Activated naive CD8-positive, alpha-beta T cell (primary cell): ENCODE measurements at regions not wholly inside any gene's neighbourhood (a gene's known extent, or its start where the extent isn't known, plus 50 kb on each side); places are given as distances from the start of the nearest gene placed in this dataset.

ENCODE experiments used
- H3K27ac Mint-ChIP-seq: one replicate; pipeline ENCODE4 v1.8.0; 2021; ENCODE audit warnings: mixed read lengths
- H3K27me3 Mint-ChIP-seq: one replicate; pipeline ENCODE4 v1.8.0; 2021; ENCODE audit warnings: mixed read lengths
- H3K36me3 Mint-ChIP-seq: one replicate; pipeline ENCODE4 v1.8.0; 2021; ENCODE audit warnings: mixed read lengths
- H3K4me1 Mint-ChIP-seq: one replicate; pipeline ENCODE4 v1.8.0; 2021; ENCODE audit warnings: low read depth, mixed read lengths
- H3K4me3 Mint-ChIP-seq: one replicate; pipeline ENCODE4 v1.8.0; 2021; ENCODE audit warnings: mild to moderate bottlenecking, mixed read lengths
- H3K9me3 Mint-ChIP-seq: one replicate; pipeline ENCODE4 v1.8.0; 2021; ENCODE audit warnings: low read depth, mixed read lengths

GRCh38 chr2:215671691-215672090, 235.8 kb upstream of the FN1 start:
- peaks cover 2% of the 10 kb centered on the region for H3K27me3 Mint-ChIP-seq
- no peak overlapping the region for H3K27ac Mint-ChIP-seq
- H3K4me1 Mint-ChIP-seq: no peaks in the 10 kb centered on the region
- H3K9me3 Mint-ChIP-seq: peaks cover 3% of the 10 kb centered on the region
- H3K36me3 Mint-ChIP-seq: peaks cover 2% of the 10 kb centered on the region
- no peak overlapping the region for H3K4me3 Mint-ChIP-seq

- H3K27ac Mint-ChIP-seq: no peak overlapping the region
- peaks cover 3% of the 10 kb centered on the region for H3K9me3 Mint-ChIP-seq
- H3K4me3 Mint-ChIP-seq: no peak overlapping the region
- peaks cover 2% of the 10 kb centered on the region for H3K36me3 Mint-ChIP-seq
- peaks cover 2% of the 10 kb centered on the region for H3K27me3 Mint-ChIP-seq
- no peaks in the 10 kb centered on the region for H3K4me1 Mint-ChIP-seq
These were observed 235.4 kb upstream of the FN1 start for GRCh38 chr2:215671244-215671643.

GRCh38 chr2:215670396-215670795, 234.5 kb upstream of the FN1 start:
- no peaks in the 10 kb centered on the region for H3K4me1 Mint-ChIP-seq
- peaks cover 3% of the 10 kb centered on the region for H3K9me3 Mint-ChIP-seq
- no peak overlapping the region for H3K4me3 Mint-ChIP-seq
- H3K36me3 Mint-ChIP-seq: peaks cover 2% of the 10 kb centered on the region
- H3K27ac Mint-ChIP-seq: no peak overlapping the region
- peaks cover 2% of the 10 kb centered on the region for H3K27me3 Mint-ChIP-seq

- no peak overlapping the region for H3K4me3 Mint-ChIP-seq
- peaks cover 2% of the 10 kb centered on the region for H3K27me3 Mint-ChIP-seq
- H3K36me3 Mint-ChIP-seq: peaks cover 2% of the 10 kb centered on the region
- H3K9me3 Mint-ChIP-seq: peaks cover under 1% of the 10 kb centered on the region
- no peaks in the 10 kb centered on the region for H3K4me1 Mint-ChIP-seq
- H3K27ac Mint-ChIP-seq: no peak overlapping the region
These were observed 232.5 kb upstream of the FN1 start for GRCh38 chr2:215668378-215668775.

- H3K27ac Mint-ChIP-seq: no peak overlapping the region
- H3K27me3 Mint-ChIP-seq: peaks cover 2% of the 10 kb centered on the region
- no peaks in the 10 kb centered on the region for H3K4me1 Mint-ChIP-seq
- no peaks in the 10 kb centered on the region for H3K9me3 Mint-ChIP-seq
- H3K4me3 Mint-ChIP-seq: no peak overlapping the region
- peaks cover 2% of the 10 kb centered on the region for H3K36me3 Mint-ChIP-seq
These were observed 231.9 kb upstream of the FN1 start for GRCh38 chr2:215667585-215668377.

GRCh38 chr2:215664847-215665525, 229.1 kb upstream of the FN1 start:
- H3K9me3 Mint-ChIP-seq: no peaks in the 10 kb centered on the region
- H3K36me3 Mint-ChIP-seq: no peaks in the 10 kb centered on the region
- H3K4me1 Mint-ChIP-seq: no peaks in the 10 kb centered on the region
- peaks cover 2% of the 10 kb centered on the region for H3K27me3 Mint-ChIP-seq
- H3K27ac Mint-ChIP-seq: no peak overlapping the region
- H3K4me3 Mint-ChIP-seq: no peak overlapping the region

GRCh38 chr2:215662715-215663114, 226.8 kb upstream of the FN1 start:
- no peaks in the 10 kb centered on the region for H3K27me3 Mint-ChIP-seq
- H3K27ac Mint-ChIP-seq: no peak overlapping the region

GRCh38 chr2:215660687-215661086, 224.8 kb upstream of the FN1 start:
- H3K4me1 Mint-ChIP-seq: no peaks in the 10 kb centered on the region
- no peak overlapping the region for H3K27ac Mint-ChIP-seq
- no peak overlapping the region for H3K4me3 Mint-ChIP-seq
- H3K9me3 Mint-ChIP-seq: no peaks in the 10 kb centered on the region
- no peaks in the 10 kb centered on the region for H3K27me3 Mint-ChIP-seq
- no peaks in the 10 kb centered on the region for H3K36me3 Mint-ChIP-seq

More at GRCh38 chr2:215662715-215663114, 226.8 kb upstream of the FN1 start:
- Mint-ChIP-seq H3K9me3 (no peaks in the 10 kb centered on the region), H3K36me3 (no peaks in the 10 kb centered on the region), H3K4me1 (no peaks in the 10 kb centered on the region), H3K4me3 (no peak overlapping the region)

- Mint-ChIP-seq H3K27ac (no peak overlapping the region), H3K27me3 (no peaks in the 10 kb centered on the region), H3K36me3 (no peaks in the 10 kb centered on the region), H3K4me3 (no peak overlapping the region), H3K4me1 (no peaks in the 10 kb centered on the region), H3K9me3 (no peaks in the 10 kb centered on the region)
These were observed 223.8 kb upstream of the FN1 start for GRCh38 chr2:215659650-215660049.

- Mint-ChIP-seq H3K9me3 (no peaks in the 10 kb centered on the region), H3K4me1 (no peaks in the 10 kb centered on the region)
These were observed 222.9 kb upstream of the FN1 start for GRCh38 chr2:215658635-215659305.

GRCh38 chr2:215657844-215658243, 222.0 kb upstream of the FN1 start:
- Mint-ChIP-seq H3K4me3 (no peak overlapping the region), H3K27me3 (no peaks in the 10 kb centered on the region), H3K4me1 (no peaks in the 10 kb centered on the region), H3K9me3 (no peaks in the 10 kb centered on the region), H3K36me3 (no peaks in the 10 kb centered on the region), H3K27ac (no peak overlapping the region)

More at GRCh38 chr2:215658635-215659305, 222.9 kb upstream of the FN1 start:
- Mint-ChIP-seq H3K4me3 (no peak overlapping the region), H3K27ac (no peak overlapping the region), H3K36me3 (no peaks in the 10 kb centered on the region), H3K27me3 (no peaks in the 10 kb centered on the region)

GRCh38 chr2:215654148-215654819, 218.4 kb upstream of the FN1 start:
- Mint-ChIP-seq H3K4me3 (no peak overlapping the region), H3K9me3 (no peaks in the 10 kb centered on the region), H3K4me1 (no peaks in the 10 kb centered on the region), H3K27me3 (no peaks in the 10 kb centered on the region), H3K36me3 (no peaks in the 10 kb centered on the region), H3K27ac (no peak overlapping the region)

GRCh38 chr2:215653344-215654030, 217.6 kb upstream of the FN1 start:
- no peak overlapping the region for H3K4me3 Mint-ChIP-seq
- no peaks in the 10 kb centered on the region for H3K27me3 Mint-ChIP-seq
- H3K9me3 Mint-ChIP-seq: no peaks in the 10 kb centered on the region
- H3K36me3 Mint-ChIP-seq: no peaks in the 10 kb centered on the region
- H3K27ac Mint-ChIP-seq: no peak overlapping the region
- no peaks in the 10 kb centered on the region for H3K4me1 Mint-ChIP-seq

GRCh38 chr2:215652388-215652787, 216.5 kb upstream of the FN1 start:
- H3K4me3 Mint-ChIP-seq: no peak overlapping the region
- no peaks in the 10 kb centered on the region for H3K36me3 Mint-ChIP-seq
- H3K4me1 Mint-ChIP-seq: no peaks in the 10 kb centered on the region
- H3K27me3 Mint-ChIP-seq: no peaks in the 10 kb centered on the region
- no peak overlapping the region for H3K27ac Mint-ChIP-seq
- no peaks in the 10 kb centered on the region for H3K9me3 Mint-ChIP-seq
